HG03521 (cell line): ENCODE measurements at regions not wholly inside any gene's neighbourhood (a gene's known extent, or its start where the extent isn't known, plus 50 kb on each side); places are given as distances from the start of the nearest gene placed in this dataset.
"Not testable (repeated sequence)": the region's sequence is repeated elsewhere in the genome, so short reads cannot be mapped to it uniquely, and the experiment has no call there.

Experiments
- ATAC-seq: cut with Tn5 transposase; IDR thresholded peaks from one replicate; pipeline ENCODE4 v1.9.1; 2021; ENCODE audit warnings: mild to moderate bottlenecking, moderate library complexity; ENCODE audit not compliant: unreplicated experiment

DNA sequence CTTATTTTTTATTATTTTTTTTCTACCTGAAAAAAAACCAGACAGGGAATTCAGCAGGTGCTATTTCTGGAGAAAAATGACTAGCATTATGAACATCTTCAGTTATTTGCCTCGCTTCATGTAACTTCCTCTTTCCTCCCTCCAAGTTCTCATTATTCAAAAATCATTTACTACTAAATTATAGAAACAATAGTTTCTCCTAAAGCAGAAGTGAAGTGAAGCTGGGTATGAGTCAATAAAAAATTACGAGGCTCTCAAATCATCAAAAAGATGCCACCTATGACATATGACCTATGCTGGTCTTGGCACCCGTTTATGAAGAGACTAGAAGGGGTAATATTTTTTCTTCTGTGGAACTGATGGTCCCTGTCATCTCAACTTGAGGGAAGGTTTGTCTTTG, 145.0 kb upstream of the AADAT start:
- no peak for ATAC-seq

DNA sequence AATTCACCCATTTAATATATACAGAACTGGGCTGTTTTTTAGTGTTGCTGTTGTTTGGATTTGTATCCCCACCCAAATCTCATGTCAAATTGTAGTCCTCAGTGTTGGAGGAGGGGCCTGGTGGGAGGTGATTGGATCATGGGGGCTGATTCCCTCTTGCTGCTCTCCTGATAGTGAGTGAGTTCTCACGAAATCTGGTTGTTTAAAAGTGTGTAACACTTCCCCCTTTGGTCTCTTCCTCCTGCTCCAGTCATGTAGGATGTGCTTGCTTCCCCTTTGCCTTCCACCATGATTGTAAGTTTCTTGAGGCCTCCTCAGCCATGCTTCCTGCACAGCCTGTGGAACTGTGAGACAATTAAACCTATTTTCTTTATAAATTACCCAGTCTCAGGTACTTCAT, 141.6 kb upstream of the AADAT start:
- ATAC-seq = no peak

DNA sequence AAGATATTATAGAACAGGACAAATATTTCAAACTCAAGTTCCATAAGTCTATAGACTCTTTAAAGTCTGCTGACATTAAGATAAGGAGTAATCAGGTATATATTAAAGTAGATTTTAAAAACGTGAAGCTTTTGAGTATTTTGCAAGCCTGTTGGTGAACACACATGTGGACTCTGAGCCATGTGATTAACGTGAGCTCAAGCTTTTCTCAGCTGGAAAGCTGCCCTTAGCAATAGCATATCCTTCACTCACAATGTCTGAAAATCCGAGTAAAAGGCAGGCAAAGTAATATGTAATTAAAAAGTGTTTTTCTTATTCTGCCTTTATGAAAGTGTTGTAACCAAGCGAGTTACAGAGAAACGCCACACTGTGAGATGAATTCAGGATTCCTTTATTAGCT, 140.5 kb upstream of the AADAT start:
- no peak for ATAC-seq

DNA sequence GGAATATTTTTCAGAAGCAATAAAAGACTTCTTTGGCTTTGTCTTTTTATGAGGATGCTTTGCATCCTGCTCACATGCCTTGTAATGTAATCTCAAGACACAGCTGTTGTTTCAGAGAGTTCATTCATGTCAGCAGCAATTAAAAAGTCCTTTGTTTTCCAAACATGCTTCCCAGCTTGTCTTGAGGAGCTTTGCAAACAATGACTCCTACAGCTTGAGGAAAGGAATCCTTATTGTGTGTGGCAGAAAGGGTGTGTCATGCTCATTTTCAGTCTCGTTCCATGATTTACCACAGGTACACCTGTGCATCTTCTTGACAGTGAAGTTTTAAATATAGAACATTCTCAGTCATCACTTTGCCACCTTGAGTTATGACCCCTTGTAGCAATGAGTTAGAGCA, 139.2 kb upstream of the AADAT start:
- no peak for ATAC-seq

DNA sequence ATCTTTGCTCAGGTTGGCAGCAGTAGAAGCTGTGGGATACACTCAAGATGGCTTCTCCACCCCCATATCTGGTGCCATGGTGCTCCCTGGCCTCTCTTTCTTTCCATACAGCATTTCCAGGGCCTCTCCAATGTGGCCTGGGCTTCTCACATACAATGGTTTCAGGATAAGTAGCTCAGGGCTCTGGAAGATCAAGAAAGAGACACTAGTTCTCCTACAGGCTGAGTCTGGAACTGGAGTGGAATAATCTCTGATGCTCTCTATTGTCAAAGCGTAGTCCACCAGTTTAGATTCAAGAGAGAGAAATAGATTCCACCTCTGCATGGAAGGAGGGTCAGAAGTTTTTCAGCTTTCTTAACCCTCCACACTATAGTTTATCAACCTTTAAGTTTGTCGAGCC, 138.2 kb upstream of the AADAT start:
- ATAC-seq = no peak

DNA sequence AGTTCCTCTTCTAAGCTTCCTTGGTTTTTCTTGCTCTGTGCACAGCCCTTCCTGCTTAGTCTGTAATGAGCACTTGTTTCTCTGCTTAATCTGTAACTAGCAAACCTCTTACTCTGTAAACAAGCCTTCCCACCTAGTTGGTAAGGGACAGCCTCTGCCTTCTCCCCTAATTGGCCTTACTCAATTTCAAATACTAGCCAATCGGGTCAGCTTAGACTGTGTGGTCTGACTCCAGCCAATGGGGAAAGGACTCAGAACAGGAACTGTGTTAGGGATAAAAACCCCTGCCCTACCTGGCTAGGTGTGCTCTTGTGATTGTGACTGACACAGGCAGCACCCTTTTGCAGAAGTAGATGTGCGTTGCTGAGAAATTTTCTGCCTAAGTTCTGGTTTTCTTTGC, 136.5 kb upstream of the AADAT start:
- ATAC-seq = no peak

DNA sequence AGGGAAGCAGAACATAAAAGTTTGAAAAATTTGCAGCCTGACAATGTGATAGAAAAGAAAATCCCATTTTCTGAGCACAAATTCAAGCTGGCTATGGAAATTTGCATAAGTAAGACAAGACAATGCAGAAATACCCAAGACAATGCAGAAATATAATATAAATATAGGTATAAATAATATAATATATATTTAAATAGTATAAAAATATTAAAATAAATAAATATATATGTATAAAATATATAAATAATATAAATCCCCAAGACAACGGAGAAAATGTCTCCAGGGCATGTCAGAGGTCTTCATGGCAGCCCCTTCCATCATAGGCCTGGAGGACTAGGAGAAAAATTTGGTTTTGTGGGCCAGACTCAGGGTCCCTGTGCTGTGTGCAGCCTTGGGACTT, 125.0 kb upstream of the AADAT start:
- no peak for ATAC-seq

DNA sequence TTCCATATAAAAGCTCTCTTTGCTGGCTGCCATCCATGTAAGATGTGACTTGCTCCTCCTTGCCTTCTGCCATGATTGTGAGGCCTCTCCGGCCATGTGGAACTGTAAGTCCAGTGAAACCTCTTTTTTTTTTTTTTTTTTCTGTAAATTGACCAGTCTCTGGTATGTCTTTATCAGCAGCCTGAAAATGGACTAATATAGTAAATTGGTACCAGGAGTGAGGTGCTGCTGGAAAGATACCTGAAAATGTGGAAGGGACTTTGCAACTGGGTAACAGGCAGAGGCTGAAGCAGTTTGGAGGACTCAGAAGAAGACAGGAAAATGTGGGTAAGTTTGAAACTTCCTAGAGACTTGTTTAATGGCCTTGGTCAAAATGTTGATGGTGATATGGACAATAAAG, 124.3 kb upstream of the AADAT start:
- ATAC-seq = no peak

DNA sequence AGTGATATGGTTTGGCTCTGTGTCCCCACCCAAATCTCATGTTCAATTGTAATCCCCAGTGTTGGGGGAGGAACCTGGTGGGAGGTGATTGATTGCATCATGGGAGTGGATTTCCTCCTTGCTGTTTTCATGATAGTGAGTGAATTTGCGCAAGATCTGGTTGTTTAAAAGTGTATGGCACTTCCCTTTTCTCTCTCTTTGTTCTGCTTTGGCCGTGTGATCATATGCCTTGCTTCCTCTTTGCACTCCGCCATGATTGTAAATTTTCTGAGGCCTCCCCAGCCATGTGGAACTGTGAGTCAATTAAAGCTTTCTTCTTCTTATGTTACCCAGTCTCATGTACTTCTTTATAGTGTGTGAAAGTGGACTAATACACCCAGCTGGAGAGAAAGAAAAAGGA, 113.0 kb upstream of the AADAT start:
- ATAC-seq = no peak

DNA sequence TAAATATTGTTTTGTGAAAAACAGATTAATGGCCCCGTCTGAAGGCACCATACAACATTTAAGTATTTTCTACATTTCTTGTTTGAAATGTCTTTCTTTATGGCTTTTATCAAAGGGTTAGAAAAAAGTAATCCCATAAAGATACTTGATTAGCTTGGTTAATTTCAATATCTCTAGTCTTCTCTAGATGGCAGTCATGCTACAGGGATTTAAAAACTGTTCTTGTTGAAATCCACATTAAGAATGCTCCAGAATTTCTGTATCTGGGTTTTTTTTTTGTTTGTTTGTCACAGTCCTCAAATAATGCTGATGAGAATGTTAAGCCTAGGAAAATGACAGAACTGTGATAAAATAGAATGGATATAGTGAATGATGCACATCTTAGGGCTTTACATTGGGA, 109.0 kb upstream of the AADAT start:
- no peak for ATAC-seq

DNA sequence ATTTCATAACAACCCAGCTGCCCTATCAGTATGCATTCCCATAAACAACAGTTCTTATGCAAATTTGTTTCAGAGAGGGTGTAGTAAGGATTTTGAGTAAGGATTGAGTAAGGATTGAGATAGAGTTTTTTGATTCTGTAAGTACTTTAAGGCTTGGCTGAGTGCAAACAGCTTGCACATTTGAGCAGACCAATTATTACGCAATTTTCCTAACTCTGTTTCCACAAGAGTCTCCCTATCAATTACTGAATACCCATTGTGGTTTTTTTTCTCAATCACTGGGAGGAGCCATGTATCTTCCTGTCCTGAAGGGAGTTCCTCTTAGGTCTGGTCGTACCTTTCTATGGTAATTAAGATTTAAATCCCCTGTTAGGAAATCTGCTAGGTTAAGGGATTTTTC, 105.0 kb upstream of the AADAT start:
- ATAC-seq = not testable (repeated sequence)

DNA sequence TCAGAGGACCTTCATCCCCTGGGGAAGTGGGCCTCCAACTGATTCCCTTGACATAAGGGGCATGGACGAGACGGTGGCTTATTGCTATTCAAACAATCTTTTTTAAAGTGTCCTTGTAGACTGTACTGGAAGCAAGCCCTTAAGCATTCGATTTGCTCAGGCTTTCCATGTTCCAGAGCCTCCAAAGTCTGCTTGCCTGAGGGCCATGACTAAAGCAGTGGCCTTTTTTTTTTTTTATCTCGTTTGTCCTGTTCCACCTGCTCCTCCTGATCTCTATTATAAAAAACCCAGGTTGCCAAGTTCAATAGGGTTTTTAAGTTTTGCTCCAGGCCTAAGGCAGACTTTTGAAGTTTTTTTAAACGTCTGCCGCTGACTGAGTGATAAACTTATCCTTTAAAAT, 103.7 kb upstream of the AADAT start:
- no peak for ATAC-seq

DNA sequence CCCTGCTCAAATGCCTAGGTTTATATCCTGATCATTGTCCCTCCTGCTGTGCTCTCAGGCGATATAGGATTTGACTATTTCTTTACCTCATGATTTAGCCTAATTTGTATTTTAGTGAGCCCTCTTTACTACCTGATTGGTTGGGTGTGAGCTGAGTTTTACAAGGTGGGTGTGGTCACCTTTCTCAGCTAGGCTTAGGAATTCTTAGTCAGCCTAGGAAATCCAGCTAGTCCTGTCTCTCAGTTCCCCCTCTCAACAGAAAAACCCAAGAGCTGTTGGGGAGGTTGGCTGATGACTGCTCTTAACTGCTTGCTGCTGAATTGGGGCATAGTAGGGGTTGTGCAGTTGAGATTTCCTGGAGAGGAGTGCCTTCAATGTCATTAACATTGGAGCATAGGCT, 100.5 kb upstream of the AADAT start:
- ATAC-seq = no peak

DNA sequence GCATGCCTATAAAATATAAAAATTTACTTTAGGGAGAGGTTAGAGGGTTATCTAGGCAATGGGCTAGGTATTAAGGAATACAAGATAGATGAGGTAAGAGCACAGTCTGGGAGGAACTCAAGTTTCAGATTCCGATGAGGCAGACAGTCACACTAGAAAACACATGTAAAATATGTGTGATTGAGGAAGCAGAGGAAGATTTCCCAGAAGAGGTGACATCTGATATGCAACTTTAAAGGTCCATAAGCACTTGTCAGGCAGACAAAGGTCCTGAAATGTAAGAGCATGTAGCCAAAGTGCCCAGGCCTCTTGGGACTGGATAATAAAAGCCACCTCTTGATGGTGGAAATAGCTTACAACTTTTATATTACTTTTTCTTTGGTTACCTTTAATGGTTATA, 81.1 kb upstream of the AADAT start:
- ATAC-seq = no peak

DNA sequence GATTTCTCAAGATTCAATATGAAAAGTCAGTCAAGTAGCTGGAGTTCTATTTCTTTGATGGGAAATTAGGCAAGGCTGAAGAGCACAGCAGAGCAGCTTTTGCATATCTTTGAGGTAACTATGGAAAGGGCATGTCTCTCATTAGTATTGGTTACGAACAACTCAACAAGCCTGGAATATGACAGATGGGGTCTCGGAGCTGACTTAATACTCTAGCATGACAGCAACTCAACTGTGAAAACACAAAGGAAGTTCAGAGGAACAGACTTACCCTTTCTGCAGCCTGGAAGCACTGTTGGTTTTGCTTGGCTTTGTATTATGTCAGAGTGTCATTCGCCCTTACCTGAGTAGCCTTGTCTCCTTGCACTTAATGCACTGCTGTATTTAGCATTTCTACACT, 79.9 kb upstream of the AADAT start:
- no peak for ATAC-seq

DNA sequence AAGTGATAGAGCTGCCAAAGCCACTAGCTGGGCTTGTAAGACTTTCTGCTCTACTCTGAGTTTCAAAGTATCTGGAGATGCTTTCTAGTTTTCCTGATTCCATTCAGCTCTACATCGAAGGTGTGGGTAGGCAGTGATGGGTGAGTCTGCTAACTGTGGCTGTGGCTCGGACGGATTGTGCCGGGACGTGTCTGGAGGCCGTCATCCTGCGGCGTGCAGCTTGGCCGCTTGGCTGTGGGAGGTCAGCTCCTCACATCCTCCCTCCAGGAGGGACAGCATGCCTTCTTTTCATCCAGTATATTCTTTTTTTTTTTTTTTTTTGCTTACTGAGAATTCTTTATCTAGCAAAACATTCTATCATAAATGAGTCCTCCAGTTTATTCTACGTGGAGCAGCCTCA, 77.9 kb upstream of the AADAT start:
- no peak for ATAC-seq

DNA sequence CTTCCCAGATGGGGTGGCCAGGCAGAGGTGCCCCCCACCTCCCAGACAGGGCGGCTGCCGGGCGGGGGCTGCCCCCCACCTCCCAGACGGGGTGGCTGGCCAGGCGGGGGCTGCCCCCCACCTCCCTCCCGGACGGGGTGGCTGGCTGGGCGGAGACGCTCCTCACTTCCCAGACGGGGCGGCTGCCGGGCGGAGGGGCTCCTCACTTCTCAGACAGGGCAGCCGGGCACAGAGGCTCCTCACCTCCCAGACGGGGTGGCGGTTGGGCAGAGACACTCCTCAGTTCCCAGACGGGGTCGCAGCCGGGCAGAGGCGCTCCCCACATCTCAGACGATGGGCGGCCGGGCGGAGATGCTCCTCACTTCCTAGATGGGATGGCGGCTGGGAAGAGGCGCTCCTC, 76.4 kb upstream of the AADAT start:
- ATAC-seq = not testable (repeated sequence)

DNA sequence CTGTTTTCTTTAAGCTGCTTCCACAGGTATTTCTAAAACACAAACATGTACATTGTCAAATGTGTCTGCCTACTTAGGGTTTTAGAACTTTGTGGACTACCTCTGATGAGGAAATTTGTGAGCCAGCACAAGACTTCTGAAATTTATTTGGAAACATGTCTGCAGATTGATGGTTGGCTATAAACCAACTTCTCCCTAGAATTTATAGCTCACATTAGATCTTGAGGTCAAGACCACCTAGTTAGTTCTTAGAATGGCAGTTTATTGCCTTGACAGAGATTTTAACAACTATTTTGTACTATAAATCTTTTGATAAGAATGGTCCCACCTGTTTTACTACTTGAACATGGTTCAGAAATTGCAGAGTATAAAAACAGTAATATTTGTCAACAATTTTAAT, 72.7 kb upstream of the AADAT start:
- ATAC-seq = no peak

DNA sequence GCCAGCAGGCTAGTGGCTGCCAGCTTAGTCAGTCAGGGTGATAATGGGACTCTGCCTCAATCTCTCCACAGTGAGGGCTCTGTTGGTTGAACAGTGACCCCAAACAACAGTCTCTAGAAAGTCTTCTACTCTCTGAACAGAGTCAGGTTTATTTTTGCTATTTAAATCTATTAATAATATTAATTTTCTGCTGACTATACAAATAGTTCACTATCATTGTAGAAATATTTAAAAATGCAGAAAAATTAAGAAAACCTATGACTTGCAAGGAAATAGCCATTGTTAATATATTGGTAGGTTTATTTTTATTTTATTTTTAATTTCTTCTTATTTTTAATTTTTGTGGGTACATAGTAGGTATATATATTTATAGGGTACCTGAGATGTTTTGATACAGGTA, 67.9 kb upstream of the AADAT start:
- no peak for ATAC-seq

DNA sequence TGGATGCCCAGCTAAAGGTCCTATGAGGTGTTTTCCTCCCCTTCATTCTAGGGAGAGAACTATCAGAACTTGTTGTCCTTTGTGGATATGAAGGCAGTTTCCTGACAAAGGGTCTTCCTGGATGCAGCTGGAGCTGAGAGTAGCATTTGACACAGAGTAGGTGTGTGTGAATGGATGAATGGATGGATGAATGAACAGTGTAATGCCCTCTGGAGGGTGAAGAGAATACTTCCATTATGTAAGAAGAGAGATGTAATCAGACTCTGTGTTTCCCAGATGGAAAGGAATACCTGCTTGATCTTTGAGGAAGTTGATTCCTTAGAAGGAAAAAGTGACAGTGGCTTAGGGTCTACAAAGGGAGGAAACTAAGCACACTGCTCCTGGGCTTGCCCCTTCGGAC, 55.4 kb upstream of the AADAT start:
- no peak for ATAC-seq

DNA sequence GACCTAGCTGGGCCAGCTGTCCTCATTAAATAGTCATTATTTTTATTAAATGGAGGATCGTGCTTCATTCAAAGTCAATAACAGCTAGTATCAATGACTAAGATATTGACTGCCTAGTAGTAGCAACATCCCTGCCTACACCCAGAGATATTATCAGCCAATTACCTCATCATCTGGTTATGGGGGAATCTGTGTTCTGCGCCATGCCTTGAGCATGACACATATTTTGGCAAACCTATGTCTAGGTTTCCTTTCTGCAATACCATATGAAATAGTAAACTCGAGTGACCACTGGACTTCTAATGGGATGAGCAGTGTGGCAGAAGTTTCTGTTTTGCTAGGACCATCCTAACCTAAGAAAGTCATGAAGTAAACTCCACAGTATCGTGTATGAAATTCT, 50.0 kb upstream of the AADAT start:
- ATAC-seq = no peak
